Mesenchymal stem cell (in vitro differentiated cells and primary cell): ENCODE measurements at regions not wholly inside any gene's neighbourhood (a gene's known extent, or its start where the extent isn't known, plus 50 kb on each side); places are given as distances from the start of the nearest gene placed in this dataset.

Experiments used
- DNase-seq: peaks from one replicate; pipeline ENCODE4 v3.0.0-alpha.2; 2013
- H2AFZ ChIP-seq: one replicate; pipeline ENCODE4 v1.6.1; 2013; ENCODE audit warnings: low read depth, mild to moderate bottlenecking, control low read depth, inconsistent platforms, low read length, moderate library complexity
- H2AK5ac ChIP-seq: 2 replicates; pipeline ENCODE4 v1.6.1; 2013; ENCODE audit warnings: low read length, moderate library complexity, mild to moderate bottlenecking, inconsistent platforms; ENCODE audit not compliant: severe bottlenecking
- H2BK120ac ChIP-seq: one replicate; pipeline ENCODE4 v1.6.1; 2013; ENCODE audit warnings: low read depth, mild to moderate bottlenecking, inconsistent platforms, low read length, moderate library complexity
- H2BK12ac ChIP-seq, 2 experiments: one replicate each; pipeline ENCODE4 v1.6.1; 2013; ENCODE audit warnings: inconsistent platforms in 2 of 2, low read length in 2 of 2, mild to moderate bottlenecking in 2 of 2, moderate library complexity in 2 of 2, control low read depth in 1 of 2
- H2BK15ac ChIP-seq: one replicate; pipeline ENCODE4 v1.6.1; 2013; ENCODE audit warnings: mild to moderate bottlenecking, low read depth, inconsistent platforms; ENCODE audit not compliant: poor library complexity, severe bottlenecking
- H2BK5ac ChIP-seq: 2 replicates; pipeline ENCODE4 v1.6.1; 2013; ENCODE audit warnings: low read depth, mild to moderate bottlenecking, low read length, control low read depth, inconsistent platforms; ENCODE audit not compliant: poor library complexity, severe bottlenecking
- H3K14ac ChIP-seq, 2 experiments: one replicate each; pipeline ENCODE4 v1.6.1; 2013; ENCODE audit warnings: inconsistent platforms in 2 of 2, low read length in 2 of 2, control low read depth in 1 of 2, mild to moderate bottlenecking in 1 of 2, moderate library complexity in 1 of 2
- H3K18ac ChIP-seq, 2 experiments: one replicate each; pipeline ENCODE4 v1.6.1; 2013; ENCODE audit warnings: inconsistent platforms in 2 of 2, low read length in 2 of 2, control low read depth in 1 of 2, low read depth in 1 of 2, mild to moderate bottlenecking in 1 of 2
- H3K23ac ChIP-seq, 2 experiments: one replicate each; pipeline ENCODE4 v1.6.1; 2013; ENCODE audit warnings: inconsistent platforms in 2 of 2, low read length in 2 of 2, mild to moderate bottlenecking in 2 of 2, moderate library complexity in 2 of 2, control low read depth in 1 of 2
- H3K27ac ChIP-seq: 2 replicates; pipeline ENCODE4 v1.5.1; 2013; ENCODE audit warnings: mild to moderate bottlenecking, moderate library complexity, low read length, control low read depth, inconsistent platforms; ENCODE audit not compliant: poor library complexity, severe bottlenecking
- H3K27me3 ChIP-seq, 2 experiments: 2 replicates each; pipeline versions ENCODE4 v1.6.1 to v1.7.0; 2013; ENCODE audit warnings: low read length in 2 of 2, mild to moderate bottlenecking in 2 of 2, moderate library complexity in 2 of 2, control low read depth in 1 of 2, inconsistent platforms in 1 of 2; ENCODE audit not compliant: control insufficient read depth in 1 of 2, insufficient read depth in 1 of 2
- H3K36me3 ChIP-seq, 2 experiments: 2 replicates each; pipeline versions ENCODE4 v1.6.1 to v1.7.0; 2013; ENCODE audit warnings: low read length in 2 of 2, control low read depth in 1 of 2, inconsistent platforms in 1 of 2, low read depth in 1 of 2, mild to moderate bottlenecking in 1 of 2; ENCODE audit not compliant: insufficient read depth in 2 of 2, control insufficient read depth in 1 of 2
- H3K4ac ChIP-seq, 2 experiments: one replicate each; pipeline ENCODE4 v1.6.1; 2013; ENCODE audit warnings: inconsistent platforms in 2 of 2, low read length in 2 of 2, mild to moderate bottlenecking in 2 of 2, moderate library complexity in 2 of 2, control low read depth in 1 of 2, low read depth in 1 of 2
- H3K4me1 ChIP-seq: 2 replicates; pipeline ENCODE4 v1.6.1; 2013; ENCODE audit warnings: low read depth, low read length, control low read depth; ENCODE audit not compliant: control insufficient read depth, insufficient read depth
- H3K4me2 ChIP-seq: 2 replicates; pipeline ENCODE4 v1.6.1; 2013; ENCODE audit warnings: low read length, mild to moderate bottlenecking, inconsistent platforms; ENCODE audit not compliant: poor library complexity, severe bottlenecking
- H3K4me3 ChIP-seq, 2 experiments: 2 replicates each; pipeline versions ENCODE4 v1.5.1 to v1.7.0; 2013; ENCODE audit warnings: low read length in 2 of 2, mild to moderate bottlenecking in 2 of 2, control low read depth in 1 of 2, low read depth in 1 of 2; ENCODE audit not compliant: insufficient read depth in 1 of 2
- H3K79me1 ChIP-seq: replicated peaks from 2 replicates; pipeline ENCODE4 v1.6.1; 2013; ENCODE audit warnings: mild to moderate bottlenecking, control low read depth, low read length, inconsistent platforms; ENCODE audit not compliant: poor library complexity, severe bottlenecking
- H3K9ac ChIP-seq: 2 replicates; pipeline ENCODE4 v1.7.0; 2013; ENCODE audit warnings: mild to moderate bottlenecking, low read length, moderate library complexity
- H3K9me3 ChIP-seq: 2 replicates; pipeline ENCODE4 v1.7.0; 2013; ENCODE audit warnings: mild to moderate bottlenecking, low read length; ENCODE audit not compliant: control insufficient read depth
- H4K8ac ChIP-seq: one replicate; pipeline ENCODE4 v1.6.1; 2013; ENCODE audit warnings: inconsistent platforms, mild to moderate bottlenecking, low read length, moderate library complexity
- H4K91ac ChIP-seq: one replicate; pipeline ENCODE4 v1.6.1; 2013; ENCODE audit warnings: mild to moderate bottlenecking, low read length, inconsistent platforms
- WGBS: methylation state at CpG from one replicate; pipeline ENCODE4 v1.1.7; 2013; ENCODE audit warnings: mixed read lengths; 5-methylcytosine and 5-hydroxymethylcytosine counted together

DNA sequence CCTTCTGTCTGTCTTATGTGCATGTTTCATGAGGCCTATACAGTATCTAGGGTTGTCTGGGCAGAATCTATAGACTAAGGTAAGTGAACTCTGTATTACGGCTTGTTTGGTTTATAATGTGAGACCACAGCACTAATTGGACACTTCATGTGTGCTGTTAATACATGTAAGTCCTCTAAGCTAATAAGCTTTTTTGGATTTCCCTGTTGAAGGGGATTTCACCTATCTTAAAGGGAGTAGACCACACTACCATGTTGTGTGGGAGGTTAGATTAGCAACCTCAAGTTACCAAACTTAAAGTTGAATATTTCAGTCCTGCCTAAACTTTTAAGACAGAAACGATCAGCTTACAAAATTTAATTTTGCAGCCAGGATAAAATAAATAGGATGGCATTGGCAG lies 189.8 kb upstream of the GOLIM4 start:
- no peak overlapping the region for H3K18ac ChIP-seq
- WGBS: 100% methylated on average over 1 of the region's 2 CpGs
- H3K4ac ChIP-seq: no peak overlapping the region
- H2BK120ac ChIP-seq: no peak overlapping the region
- no peak overlapping the region for H3K14ac ChIP-seq
- no peaks in the 10 kb centered on the region for H3K9me3 ChIP-seq
- H2BK15ac ChIP-seq: no peak overlapping the region
- no peaks in the 10 kb centered on the region for H3K79me1 ChIP-seq
- no peak overlapping the region for H3K27ac ChIP-seq
- H3K36me3 ChIP-seq: no peaks in the 10 kb centered on the region
- no peaks in the 10 kb centered on the region for H3K27me3 ChIP-seq
- H3K9ac ChIP-seq: no peak overlapping the region
- H3K23ac ChIP-seq: no peak overlapping the region
- no peak overlapping the region for H4K91ac ChIP-seq
- H3K4me3 ChIP-seq: no peak overlapping the region
- H2BK12ac ChIP-seq: no peak overlapping the region
- no peak overlapping the region for H2BK5ac ChIP-seq
- DNase-seq: no peak
- no peak overlapping the region for H3K4me2 ChIP-seq
- H3K4me1 ChIP-seq: no peaks in the 10 kb centered on the region
- no peak overlapping the region for H4K8ac ChIP-seq
- no peak overlapping the region for H2AK5ac ChIP-seq
- no peak overlapping the region for H2AFZ ChIP-seq

GRCh38 chr3:168284728-168285127 lies 189.0 kb upstream of the GOLIM4 start:
- no peak overlapping the region for H2AK5ac ChIP-seq
- no peak overlapping the region for H2BK12ac ChIP-seq
- H3K9me3 ChIP-seq: no peaks in the 10 kb centered on the region
- H2BK15ac ChIP-seq: no peak overlapping the region
- H3K27ac ChIP-seq: no peak overlapping the region
- no peak overlapping the region for H3K9ac ChIP-seq
- no peaks in the 10 kb centered on the region for H3K27me3 ChIP-seq
- H2BK5ac ChIP-seq: no peak overlapping the region
- no peaks in the 10 kb centered on the region for H3K79me1 ChIP-seq
- no peak for DNase-seq
- H3K36me3 ChIP-seq: no peaks in the 10 kb centered on the region
- H2BK120ac ChIP-seq: no peak overlapping the region
- no peak overlapping the region for H3K23ac ChIP-seq
- no peaks in the 10 kb centered on the region for H3K4me1 ChIP-seq
- no peak overlapping the region for H3K4ac ChIP-seq
- H3K18ac ChIP-seq: no peak overlapping the region
- WGBS: 85% methylated on average over 4 of the region's 5 CpGs
- H2AFZ ChIP-seq: no peak overlapping the region
- no peak overlapping the region for H4K91ac ChIP-seq
- H3K4me2 ChIP-seq: no peak overlapping the region
- H3K4me3 ChIP-seq: no peak overlapping the region
- H3K14ac ChIP-seq: no peak overlapping the region
- no peak overlapping the region for H4K8ac ChIP-seq

GRCh38 chr3:168275662-168276061 lies 179.9 kb upstream of the GOLIM4 start:
- Histone ChIP-seq H3K36me3 (no peaks in the 10 kb centered on the region), H2BK5ac (no peak overlapping the region), H2BK12ac (no peak overlapping the region), H3K9ac (no peak overlapping the region), H3K4me3 (no peak overlapping the region), H3K27me3 (peaks cover 0 to 3% of the 10 kb centered on the region in 2 experiments), H2AFZ (no peak overlapping the region), H3K9me3 (peaks cover 5% of the 10 kb centered on the region), H2BK15ac (no peak overlapping the region), H4K91ac (no peak overlapping the region), H3K4me2 (no peak overlapping the region), H3K23ac (no peak overlapping the region), H2AK5ac (no peak overlapping the region), H3K4me1 (no peaks in the 10 kb centered on the region), H3K27ac (no peak overlapping the region), H3K18ac (no peak overlapping the region), H3K79me1 (no peaks in the 10 kb centered on the region), H2BK120ac (no peak overlapping the region), H3K4ac (no peak overlapping the region), H4K8ac (no peak overlapping the region), H3K14ac (no peak overlapping the region)
- DNase-seq: no peak
- 68% methylated on average over 2 of the region's 3 CpGs for WGBS

- no peak overlapping the region for H4K8ac ChIP-seq
- no peak overlapping the region for H3K18ac ChIP-seq
- no peak overlapping the region for H2BK120ac ChIP-seq
- no peaks in the 10 kb centered on the region for H3K4me1 ChIP-seq
- H3K4ac ChIP-seq: no peak overlapping the region
- peaks cover 0 to 3% of the 10 kb centered on the region in 2 experiments for H3K27me3 ChIP-seq
- H2BK15ac ChIP-seq: no peak overlapping the region
- no peak overlapping the region for H3K14ac ChIP-seq
- no peak overlapping the region for H3K27ac ChIP-seq
- H3K4me3 ChIP-seq: no peak overlapping the region
- H2AK5ac ChIP-seq: no peak overlapping the region
- no peaks in the 10 kb centered on the region for H3K79me1 ChIP-seq
- no peak overlapping the region for H2BK12ac ChIP-seq
- no peak overlapping the region for H3K9ac ChIP-seq
- H3K23ac ChIP-seq: no peak overlapping the region
- 82% methylated on average over 1 of the region's 2 CpGs for WGBS
- H3K9me3 ChIP-seq: peaks cover 5% of the 10 kb centered on the region
- no peak overlapping the region for H2AFZ ChIP-seq
- H3K36me3 ChIP-seq: no peaks in the 10 kb centered on the region
- H2BK5ac ChIP-seq: no peak overlapping the region
- DNase-seq: no peak
- H4K91ac ChIP-seq: no peak overlapping the region
- no peak overlapping the region for H3K4me2 ChIP-seq
These were observed 178.2 kb upstream of the GOLIM4 start for GRCh38 chr3:168273917-168274316.
